Activated CD8-positive, alpha-beta memory T cell treated with anti-CD3 and anti-CD28 coated beads, Interleukin-2, amount 50 U/mL, for 48 hours (primary cell): ENCODE measurements at regions not wholly inside any gene's neighbourhood (a gene's known extent, or its start where the extent isn't known, plus 50 kb on each side); places are given as distances from the start of the nearest gene placed in this dataset.

Experiments used
- DNase-seq: peaks from one replicate; pipeline ENCODE4 v3.0.0-alpha.2; 2020

DNA sequence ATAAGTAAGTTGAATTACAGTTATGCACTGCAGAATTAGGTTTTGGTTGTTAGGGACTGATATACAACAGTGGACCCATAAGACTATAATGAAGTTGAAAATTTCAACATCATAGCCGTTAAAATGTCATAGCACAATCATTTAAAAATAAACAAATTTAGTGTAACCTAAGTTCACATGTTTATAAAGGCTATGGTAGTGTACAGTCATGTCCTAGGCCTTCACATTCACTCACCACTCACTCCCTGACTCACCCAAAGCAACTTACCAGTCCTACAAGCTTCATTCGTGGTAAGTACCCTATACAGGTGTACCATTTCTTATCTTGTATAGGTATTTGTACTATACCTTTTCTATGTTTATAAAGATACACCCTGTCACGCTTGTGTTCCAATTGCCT lies 113.7 kb downstream of the RAB11FIP2 start:
- DNase-seq = no peak

DNA sequence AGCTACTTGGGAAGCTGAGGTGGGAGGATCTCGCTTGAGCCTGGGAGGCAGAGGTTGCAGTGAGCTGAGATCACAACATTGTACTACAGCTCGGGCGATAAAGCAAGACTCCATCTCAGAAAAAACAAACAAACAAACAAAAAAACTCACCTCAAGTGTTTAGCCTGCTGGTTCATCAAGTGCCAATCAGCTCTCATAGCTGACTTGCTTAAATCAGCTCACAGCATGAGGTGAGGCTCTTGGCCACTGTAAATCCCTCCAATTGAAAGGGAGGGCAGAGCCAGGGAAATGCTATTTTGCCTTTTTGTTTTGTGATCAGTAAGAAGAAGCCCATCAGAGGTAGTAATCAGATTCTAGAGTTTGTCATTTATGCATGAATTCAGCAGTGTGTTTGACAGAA lies 112.3 kb downstream of the RAB11FIP2 start:
- no peak for DNase-seq

- no peak for DNase-seq
Observed at GRCh38 chr10:117936141-117936540, 110.6 kb downstream of the RAB11FIP2 start.

DNA sequence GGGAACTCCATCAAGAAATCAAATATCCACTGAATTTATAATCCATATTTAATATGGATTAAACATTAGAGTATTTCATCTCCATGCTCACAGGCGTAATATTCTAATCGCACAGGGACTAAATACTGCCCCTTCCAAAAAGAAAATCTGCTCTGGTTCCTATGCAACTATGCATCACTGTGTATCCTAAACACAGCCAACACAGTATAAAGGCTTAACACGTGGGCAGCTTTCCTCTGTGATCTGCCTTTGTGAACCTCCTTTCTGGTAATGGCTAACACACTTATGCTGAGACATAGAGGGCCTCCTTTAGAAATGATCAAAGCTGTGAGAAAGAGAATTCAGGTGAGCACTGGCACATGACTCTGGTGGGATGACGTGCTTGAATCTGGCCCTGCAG lies 110.2 kb downstream of the RAB11FIP2 start:
- no peak for DNase-seq

GRCh38 chr10:117936976-117937375 lies 109.8 kb downstream of the RAB11FIP2 start:
- DNase-seq = no peak

DNA sequence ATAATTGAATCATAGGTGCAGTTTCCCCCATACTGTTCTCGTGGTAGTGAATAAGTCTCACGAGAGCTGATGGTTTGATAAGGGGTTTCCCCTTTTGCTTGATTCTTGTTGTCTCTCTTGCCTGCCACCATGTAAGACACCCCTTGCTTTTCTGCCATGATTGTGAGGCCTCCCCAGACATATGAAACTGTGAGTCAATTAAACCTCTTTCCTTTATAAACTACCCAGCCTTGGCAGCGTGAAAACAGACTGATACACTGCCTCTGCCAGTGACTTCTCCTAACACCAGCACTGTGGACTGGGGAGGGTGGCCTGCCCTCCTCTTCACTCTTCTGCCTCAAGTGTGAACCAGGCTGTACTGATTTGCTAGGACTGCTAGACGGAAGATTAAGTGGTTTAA lies 108.6 kb downstream of the RAB11FIP2 start:
- no peak for DNase-seq

- DNase-seq = no peak
Observed at GRCh38 chr10:117942226-117942625, 104.5 kb downstream of the RAB11FIP2 start.

- DNase-seq = no peak
Observed at GRCh38 chr10:117944676-117945447, 101.9 kb downstream of the RAB11FIP2 start.

GRCh38 chr10:117945651-117946050 lies 101.1 kb downstream of the RAB11FIP2 start:
- no peak for DNase-seq

- no peak for DNase-seq
Observed at GRCh38 chr10:117946525-117947070, 100.1 kb downstream of the RAB11FIP2 start.

- DNase-seq = no peak
Observed at GRCh38 chr10:117948493-117948892, 98.2 kb downstream of the RAB11FIP2 start.

DNA sequence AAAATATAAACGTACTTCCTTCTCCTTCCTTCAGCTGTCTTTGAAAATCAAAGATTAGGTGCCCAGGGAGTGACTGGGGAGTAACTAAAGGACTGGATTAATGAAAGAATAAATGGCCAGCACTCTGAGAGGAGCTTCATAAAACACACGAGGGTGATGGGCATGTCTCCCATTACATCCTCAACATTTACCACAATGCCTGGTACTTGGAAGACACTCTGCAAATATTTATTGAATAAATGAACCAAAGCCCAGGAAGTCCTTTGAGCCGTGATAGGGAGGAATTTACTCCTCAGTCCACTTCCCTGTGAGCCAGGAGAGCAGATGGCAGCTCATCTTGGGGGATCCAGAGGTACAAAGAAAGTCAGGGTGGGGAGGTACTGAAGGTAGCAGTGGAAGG lies 96.3 kb downstream of the RAB11FIP2 start:
- DNase-seq = no peak
